ENCODE measurements at regions not wholly inside any gene's neighbourhood (a gene's known extent, or its start where the extent isn't known, plus 50 kb on each side); places are given as distances from the start of the nearest gene placed in this dataset.

- Histone ChIP-seq H3K4me3 (ENCODE audit: low read depth, low read length) (no peak overlapping the region), H3K36me3 (no peaks in the 10 kb centered on the region), H3K27me3 (ENCODE audit: insufficient read depth, low read depth, severe bottlenecking) (no peaks in the 10 kb centered on the region), H3K27ac (no peak overlapping the region), H3K9me3 (ENCODE audit: severe bottlenecking) (peaks cover 18% of the 10 kb centered on the region)
- DNase-seq = no peak
- TF ChIP-seq, protein P1, sequence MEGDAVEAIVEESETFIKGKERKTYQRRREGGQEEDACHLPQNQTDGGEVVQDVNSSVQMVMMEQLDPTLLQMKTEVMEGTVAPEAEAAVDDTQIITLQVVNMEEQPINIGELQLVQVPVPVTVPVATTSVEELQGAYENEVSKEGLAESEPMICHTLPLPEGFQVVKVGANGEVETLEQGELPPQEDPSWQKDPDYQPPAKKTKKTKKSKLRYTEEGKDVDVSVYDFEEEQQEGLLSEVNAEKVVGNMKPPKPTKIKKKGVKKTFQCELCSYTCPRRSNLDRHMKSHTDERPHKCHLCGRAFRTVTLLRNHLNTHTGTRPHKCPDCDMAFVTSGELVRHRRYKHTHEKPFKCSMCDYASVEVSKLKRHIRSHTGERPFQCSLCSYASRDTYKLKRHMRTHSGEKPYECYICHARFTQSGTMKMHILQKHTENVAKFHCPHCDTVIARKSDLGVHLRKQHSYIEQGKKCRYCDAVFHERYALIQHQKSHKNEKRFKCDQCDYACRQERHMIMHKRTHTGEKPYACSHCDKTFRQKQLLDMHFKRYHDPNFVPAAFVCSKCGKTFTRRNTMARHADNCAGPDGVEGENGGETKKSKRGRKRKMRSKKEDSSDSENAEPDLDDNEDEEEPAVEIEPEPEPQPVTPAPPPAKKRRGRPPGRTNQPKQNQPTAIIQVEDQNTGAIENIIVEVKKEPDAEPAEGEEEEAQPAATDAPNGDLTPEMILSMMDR (IDR thresholded peaks at IDR 0.05; ENCODE audit: low read depth, low read length) = no peak
Measured at GRCh38 chr2:2879781-2880180, 497.8 kb downstream of the EIPR1 start.

- Histone ChIP-seq H3K36me3 (no peaks in the 10 kb centered on the region), H3K27ac (no peak overlapping the region), H3K4me3 (ENCODE audit: low read depth, low read length) (no peak overlapping the region), H3K27me3 (ENCODE audit: insufficient read depth, low read depth, severe bottlenecking) (no peaks in the 10 kb centered on the region), H3K9me3 (ENCODE audit: severe bottlenecking) (peaks cover 18% of the 10 kb centered on the region)
- TF ChIP-seq, protein P1 (IDR thresholded peaks at IDR 0.05; ENCODE audit: low read depth, low read length) = no peak
- no peak for DNase-seq
Measured at GRCh38 chr2:2879071-2879470, 498.5 kb downstream of the EIPR1 start.

GRCh38 chr2:2877427-2877826 is 500.2 kb downstream of the EIPR1 start:
- Histone ChIP-seq H3K36me3 (no peaks in the 10 kb centered on the region), H3K9me3 (ENCODE audit: severe bottlenecking) (peaks cover 10% of the 10 kb centered on the region), H3K4me3 (ENCODE audit: low read depth, low read length) (no peak overlapping the region), H3K27ac (no peak overlapping the region), H3K27me3 (ENCODE audit: insufficient read depth, low read depth, severe bottlenecking) (no peaks in the 10 kb centered on the region)
- TF ChIP-seq, protein P1 (IDR thresholded peaks at IDR 0.05; ENCODE audit: low read depth, low read length) = no peak
- DNase-seq = no peak

GRCh38 chr2:2876331-2877221 is 501.0 kb downstream of the EIPR1 start:
- Histone ChIP-seq H3K4me3 (ENCODE audit: low read depth, low read length) (no peak overlapping the region), H3K9me3 (ENCODE audit: severe bottlenecking) (peaks cover 8% of the 10 kb centered on the region), H3K36me3 (no peaks in the 10 kb centered on the region), H3K27ac (no peak overlapping the region), H3K27me3 (ENCODE audit: insufficient read depth, low read depth, severe bottlenecking) (no peaks in the 10 kb centered on the region)
- no peak for DNase-seq
- TF ChIP-seq, protein P1 (IDR thresholded peaks at IDR 0.05; ENCODE audit: low read depth, low read length) = no peak

DNA sequence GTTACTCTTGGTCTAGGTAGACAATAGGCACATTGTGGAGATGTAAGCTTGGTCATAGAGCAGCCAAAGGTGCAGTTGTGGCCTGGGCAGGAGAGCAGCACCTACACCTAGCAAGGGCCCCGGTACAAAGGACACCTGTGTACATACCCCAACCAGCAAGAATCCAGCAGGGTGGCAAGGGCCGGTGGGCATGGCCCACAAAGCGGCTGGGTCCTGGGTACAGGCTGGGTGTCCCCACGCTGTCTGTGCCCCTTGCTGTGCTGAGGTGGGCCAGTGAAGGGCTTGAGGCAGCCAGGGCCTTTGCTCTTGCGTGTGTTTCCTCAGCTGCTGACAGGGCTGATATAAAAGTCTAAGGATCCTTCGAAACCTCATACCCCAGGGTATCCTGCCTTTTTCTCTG is 501.8 kb downstream of the EIPR1 start:
- Histone ChIP-seq H3K36me3 (no peaks in the 10 kb centered on the region), H3K4me3 (ENCODE audit: low read depth, low read length) (no peak overlapping the region), H3K9me3 (ENCODE audit: severe bottlenecking) (peaks cover 8% of the 10 kb centered on the region), H3K27me3 (ENCODE audit: insufficient read depth, low read depth, severe bottlenecking) (no peaks in the 10 kb centered on the region), H3K27ac (no peak overlapping the region)
- no peak for DNase-seq
- TF ChIP-seq, protein P1 (IDR thresholded peaks at IDR 0.05; ENCODE audit: low read depth, low read length) = no peak

Data from WERI-Rb-1 (cell line).